Stimulated activated naive CD8-positive, alpha-beta T cell treated with anti-CD3 and anti-CD28 coated beads, Interleukin-15, Interleukin-2, amounts not matched to agents 100 U/mL and 50 U/mL, for 24 hours (primary cell): ENCODE measurements at regions not wholly inside any gene's neighbourhood (a gene's known extent, or its start where the extent isn't known, plus 50 kb on each side); places are given as distances from the start of the nearest gene placed in this dataset.

Experiments used
- ATAC-seq: fragments of 150-1000 bp; cut with Tn5 transposase; one replicate; pipeline ENCODE4 v1.10.0; 2021
- DNase-seq: peaks from one replicate; pipeline ENCODE4 v3.0.0; 2021

DNA sequence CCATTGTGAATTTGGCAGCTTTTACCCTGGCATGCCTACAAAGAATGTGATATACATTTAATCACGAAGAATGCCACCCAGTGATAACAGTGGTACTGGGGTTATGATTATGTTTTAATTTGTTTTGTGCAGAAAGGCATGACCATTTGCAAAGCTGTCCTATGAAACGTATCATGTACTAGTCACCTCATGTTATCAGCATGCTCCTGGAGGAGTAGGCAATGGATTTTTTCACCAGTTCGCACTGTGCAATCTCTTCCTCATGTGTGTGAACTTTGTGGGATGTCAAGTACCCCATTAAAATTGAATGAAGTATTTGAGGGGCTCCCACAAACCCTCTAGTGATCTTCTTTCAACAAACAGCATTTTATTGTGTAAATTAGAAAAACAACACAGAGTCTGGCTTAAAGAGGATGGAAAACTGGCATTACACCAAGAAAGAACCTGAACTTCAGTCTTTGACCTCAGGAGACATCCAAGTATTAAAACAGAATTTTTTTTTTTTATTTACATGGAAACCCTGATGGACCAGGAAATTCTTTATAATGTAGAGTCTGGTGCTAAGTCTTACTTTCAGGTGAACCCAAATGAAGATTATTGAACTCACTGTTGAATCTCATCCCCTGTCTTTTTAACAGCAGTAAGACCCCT lies 200.6 kb upstream of the PGRMC2 start:
- DNase-seq (no peak), ATAC-seq (no peak)

DNA sequence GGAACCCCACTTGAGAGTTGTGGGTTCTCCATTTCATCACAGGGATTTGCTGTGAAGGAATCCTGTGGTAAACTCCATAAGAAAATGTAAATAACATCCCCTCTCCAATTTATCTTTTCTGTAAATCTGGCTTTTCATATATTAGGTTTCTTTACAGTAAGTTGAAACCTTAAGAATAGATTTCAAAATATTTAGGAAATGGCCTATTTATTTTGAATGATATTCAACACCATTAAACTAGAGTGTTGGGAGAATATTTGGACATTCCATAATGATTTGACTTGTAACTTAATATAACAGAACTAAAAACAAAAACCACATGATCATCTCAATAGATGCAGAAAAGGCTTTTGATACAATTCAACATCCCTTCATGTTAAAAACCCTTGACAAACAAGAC lies 197.3 kb upstream of the PGRMC2 start:
- no peak for DNase-seq
- ATAC-seq = no peak

DNA sequence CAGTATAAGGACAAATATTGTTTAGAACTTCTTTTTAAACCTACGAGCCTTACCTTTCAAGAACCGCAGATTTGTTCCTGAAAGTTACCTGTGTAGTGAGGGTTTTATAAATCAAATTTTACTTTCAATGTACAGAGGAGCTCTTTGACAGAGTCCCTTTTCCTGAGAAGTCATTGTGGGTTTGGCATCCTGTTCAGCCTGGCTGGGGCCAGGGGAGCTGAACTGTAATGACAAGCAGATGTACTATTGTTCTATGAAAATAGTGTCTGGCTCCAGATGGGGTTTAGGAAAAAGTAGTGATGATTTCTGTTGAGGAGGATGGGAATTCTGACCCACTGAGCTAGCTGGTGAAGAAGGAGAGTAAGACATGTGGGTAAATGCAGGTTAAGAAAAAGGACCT lies 196.2 kb upstream of the PGRMC2 start:
- DNase-seq = no peak
- ATAC-seq = no peak

DNA sequence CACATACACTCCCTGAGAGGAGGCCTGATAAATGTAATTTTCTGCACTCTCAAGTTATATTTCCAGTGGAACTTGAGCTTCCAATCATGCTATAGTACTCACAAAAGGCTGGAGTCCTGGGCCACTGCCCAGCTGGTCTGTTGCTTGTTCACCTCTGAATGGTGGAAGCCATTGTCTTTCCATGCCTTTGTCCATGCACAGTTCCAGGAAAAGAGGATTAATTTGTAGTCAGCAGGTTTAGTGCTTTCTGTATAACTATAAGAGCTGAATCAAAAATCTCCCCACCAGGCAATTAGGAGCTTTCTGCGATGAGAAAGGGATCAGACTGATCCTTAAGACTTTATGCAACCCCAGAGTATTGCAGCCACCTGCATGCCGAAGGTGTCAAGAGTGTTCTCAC lies 195.4 kb upstream of the PGRMC2 start:
- no peak for DNase-seq
- no peak for ATAC-seq

DNA sequence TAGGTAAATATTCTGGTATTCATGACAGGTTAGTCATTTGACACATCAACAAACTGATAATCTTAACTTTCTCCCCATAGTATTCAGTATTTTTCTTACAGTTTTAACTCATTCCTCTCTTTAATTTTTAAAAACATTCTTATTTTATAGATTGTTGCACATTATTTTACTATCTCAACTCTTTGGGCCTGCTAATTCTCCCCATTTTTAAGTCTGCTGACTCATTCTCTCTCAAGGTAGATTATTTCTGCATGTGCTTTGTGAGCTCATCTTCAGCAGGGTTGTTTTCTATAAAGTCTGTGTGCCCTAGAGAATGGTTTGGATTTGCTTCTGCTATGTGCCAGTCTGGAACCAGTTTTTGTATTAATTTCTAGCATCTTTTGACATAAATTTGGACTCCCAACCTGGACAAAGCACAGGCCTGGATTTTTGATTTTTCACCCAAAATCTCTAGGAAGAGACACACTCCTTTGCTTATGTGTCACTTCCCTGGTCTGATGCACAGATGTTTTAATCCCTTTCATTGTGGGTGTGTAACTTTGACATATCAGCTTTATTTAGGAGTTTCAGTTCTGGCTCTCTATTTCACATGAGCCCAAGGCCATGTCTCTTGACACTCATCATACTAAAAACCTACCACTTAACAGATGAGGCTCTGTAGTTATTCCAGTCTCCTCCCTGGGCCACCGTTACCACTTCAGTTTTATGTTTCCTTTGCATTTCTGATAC lies 194.3 kb upstream of the PGRMC2 start:
- DNase-seq (no peak), ATAC-seq (no peak)

DNA sequence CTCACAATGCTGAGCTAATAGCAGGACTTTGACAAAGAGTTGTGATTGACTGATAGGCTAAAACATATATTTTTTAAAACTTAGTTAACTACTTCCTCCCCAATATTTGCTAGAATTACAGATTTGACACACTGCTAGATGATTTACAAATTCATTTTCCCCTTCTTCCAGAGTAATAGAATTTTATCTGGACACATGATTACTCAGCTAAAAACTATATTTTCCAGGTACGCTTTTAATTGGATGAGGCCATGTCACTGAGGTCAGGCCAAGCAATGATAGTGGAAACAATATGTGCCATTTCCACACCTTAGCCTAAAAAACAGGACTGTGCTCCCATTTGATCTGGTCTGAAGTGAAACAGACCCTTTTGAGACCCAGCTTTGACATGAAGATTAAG lies 193.3 kb upstream of the PGRMC2 start:
- no peak for DNase-seq
- ATAC-seq = no peak

DNA sequence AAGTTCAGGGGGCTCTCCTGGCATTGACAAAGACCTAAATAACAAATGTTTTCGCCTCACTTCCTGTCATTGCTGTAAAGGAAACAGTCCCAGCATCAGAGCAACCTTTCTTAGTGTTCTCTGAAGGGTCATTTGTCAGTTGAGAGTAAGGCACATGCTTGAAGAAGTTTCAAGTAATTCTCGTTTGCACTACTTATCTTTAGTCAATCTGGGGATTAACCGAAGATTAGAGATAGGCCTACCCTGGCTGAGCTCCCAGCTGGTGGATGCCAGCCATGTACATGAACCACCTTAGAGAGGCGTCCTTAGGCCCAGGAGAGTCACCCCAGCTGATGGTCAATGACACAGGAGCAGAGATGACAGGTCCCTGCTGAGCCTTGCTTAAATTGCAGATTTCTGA lies 189.9 kb upstream of the PGRMC2 start:
- no peak for DNase-seq

DNA sequence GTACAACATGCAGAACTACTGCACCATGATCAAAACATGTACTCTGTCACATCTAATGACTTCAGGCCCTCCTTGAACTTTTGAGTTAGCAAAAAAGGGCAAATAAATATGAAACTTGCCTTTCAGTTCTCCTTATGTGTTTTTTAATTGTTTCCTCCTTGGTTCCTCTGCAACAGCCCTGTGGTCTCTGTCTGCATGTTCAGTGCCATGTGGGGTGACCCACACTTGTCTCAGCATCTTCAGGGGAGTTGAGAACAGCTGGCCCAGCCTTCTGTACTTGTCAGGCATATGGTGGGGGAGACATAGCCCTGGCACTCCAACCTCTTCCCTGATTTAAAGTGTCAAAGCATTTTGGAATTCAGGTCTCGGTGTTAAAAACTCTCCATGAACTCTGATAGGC lies 188.0 kb upstream of the PGRMC2 start:
- no peak for ATAC-seq
- DNase-seq = no peak

More for the DNA sequence above, 189.9 kb upstream of the PGRMC2 start:
- ATAC-seq = no peak

DNA sequence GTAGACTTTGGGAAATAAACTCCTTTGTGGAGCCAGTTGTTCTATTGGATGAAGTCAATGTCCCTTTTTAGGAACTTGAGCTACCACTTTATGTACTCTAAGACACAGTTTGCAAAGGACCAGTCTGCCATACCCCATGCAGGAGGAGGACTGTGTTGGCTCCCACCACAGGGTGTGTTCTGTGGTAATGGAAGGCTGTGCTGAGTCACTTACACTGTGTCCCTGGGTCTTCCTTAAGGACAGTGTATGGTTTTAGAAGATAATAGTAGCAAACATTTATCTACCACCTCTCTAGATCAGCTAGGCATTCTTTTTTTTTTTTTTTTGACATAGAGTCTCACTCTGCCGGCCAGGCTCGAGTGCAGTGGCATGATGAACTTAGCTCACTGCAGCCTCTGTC lies 184.0 kb upstream of the PGRMC2 start:
- DNase-seq = no peak
- no peak for ATAC-seq

DNA sequence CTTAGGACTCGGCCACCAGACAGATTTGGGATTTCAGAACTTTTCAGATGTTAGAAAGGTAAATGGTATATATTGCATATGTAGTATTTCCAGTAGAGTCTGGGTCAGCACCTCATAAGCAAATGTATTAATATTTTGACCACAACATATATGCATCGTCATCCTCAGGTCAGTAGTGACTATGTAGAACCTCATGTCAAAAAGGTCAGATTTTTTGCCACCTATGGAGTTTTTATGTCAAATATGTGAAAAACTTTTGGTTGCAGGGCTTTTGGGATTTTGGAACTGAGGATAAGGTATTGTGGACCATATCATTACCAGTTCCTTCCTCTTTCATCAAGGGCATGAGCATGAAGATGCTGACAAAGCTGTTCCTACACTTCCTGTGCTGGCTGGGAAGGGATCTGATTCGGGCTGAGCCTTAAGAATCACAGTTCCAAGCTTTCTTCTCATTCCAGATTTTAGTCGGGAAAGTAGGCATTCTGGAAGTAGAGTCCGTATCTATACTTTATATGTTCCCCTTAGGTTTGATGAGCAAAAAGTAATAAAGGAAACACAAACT lies 183.0 kb upstream of the PGRMC2 start:
- no peak for DNase-seq
- no peak for ATAC-seq

DNA sequence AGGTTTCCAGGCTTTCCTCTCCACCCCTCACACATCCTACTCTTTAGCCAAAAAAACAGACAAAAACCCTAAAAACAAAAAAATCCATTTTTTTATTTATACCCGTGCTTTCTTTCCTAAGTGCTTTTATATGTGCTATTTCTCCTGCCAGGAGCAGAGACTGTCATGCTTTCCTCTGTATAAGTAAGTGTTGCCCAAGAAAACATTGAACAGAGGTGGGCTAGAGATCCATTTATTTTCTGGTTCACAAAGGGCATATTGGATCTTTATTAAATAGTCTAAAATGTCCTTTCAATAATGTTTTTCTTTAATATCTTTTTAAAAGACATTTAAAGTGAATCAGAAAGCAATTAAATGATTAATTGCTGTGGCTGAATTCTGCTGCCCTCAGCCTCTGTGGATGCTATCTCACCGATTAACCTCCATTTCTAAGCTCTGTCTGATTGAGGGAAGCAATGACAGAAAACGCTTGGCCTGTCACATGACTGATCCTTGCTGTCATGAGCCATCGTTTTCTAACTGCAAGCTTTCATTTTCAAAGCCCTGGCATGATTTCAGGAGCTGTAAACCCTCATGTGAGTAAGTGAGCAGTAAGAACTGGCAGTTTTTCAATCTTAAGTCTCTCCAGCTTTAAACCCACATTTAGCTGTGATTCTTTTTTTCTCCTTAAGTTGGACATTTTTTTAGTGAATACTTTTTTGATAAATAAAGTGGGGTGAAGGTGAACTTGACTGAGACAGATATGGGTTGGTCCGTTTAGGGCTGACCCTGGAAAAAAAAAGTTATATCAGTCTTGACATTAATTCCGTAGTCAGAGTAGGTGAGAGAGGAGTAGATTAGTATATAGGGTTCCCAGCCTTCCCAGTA lies 180.7 kb upstream of the PGRMC2 start:
- DNase-seq (no peak), ATAC-seq (no peak)

DNA sequence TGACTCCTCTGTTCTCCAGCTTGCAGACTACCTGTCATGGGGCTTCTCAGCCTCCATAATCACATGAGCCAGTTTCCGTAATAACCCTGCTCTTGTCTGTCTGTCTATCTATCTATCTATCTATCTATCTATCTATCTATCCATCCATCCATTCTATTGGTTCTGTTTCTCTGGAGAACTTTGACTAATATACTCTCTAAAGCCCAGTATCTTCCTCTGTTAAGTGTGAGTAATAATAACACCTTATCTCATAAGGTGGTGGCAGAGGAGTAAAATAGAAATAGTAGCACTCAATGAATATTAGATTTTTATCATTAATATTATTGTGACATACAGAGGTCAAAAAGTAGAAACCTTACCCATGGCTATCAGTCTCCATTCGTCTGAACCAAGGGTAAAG lies 177.9 kb upstream of the PGRMC2 start:
- no peak for ATAC-seq
- no peak for DNase-seq

DNA sequence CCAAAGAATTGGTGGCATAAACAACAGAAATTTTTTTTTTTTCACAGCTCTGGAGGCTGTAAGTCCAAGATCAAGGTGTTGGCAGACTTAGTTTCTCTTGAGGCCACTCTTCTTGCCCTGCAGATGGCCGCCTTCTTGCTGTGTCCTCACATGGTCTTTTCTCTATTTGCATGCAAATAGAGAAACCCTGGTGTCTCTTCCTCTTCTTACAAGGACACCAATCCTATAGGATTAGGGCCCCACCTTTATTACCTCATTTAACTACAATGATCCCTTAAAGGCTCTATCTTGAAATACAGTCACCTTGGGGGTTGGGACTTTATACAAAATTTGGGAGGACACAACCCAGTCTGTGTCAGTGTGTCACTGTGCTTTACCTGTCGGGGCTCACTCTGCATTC lies 175.4 kb upstream of the PGRMC2 start:
- DNase-seq = no peak
- ATAC-seq = no peak

DNA sequence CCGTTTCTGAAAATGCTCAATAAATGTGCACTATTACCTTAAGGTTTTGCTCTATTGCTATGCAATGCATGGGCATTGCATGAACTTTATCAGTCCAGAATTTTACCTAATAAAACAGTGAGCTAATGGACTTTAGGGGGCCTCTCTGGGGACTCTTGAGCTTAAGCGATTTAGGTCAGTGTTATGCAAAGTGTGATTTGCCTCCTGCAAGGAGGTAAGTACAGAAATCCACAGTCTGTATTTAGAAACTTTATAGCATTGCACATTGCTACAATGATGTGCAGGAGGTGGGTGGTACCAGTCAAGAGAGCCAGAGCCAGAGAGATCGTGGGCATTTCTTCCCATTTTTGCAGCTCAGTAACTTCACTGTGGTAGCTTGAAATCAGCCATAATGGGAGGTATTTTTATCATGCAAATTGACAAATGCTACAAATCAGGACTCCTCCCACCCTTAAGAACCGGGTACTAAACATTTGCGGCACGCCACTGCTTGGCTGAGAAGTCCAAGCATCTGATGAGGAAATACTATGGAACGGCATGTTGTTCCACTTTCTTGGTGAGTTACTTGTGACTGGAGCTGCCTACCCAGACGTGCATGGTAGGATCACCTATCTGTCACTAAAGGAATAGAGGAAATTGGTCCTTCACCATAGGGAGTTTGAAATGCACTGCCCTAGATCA lies 174.6 kb upstream of the PGRMC2 start:
- no peak for ATAC-seq
- DNase-seq = no peak

DNA sequence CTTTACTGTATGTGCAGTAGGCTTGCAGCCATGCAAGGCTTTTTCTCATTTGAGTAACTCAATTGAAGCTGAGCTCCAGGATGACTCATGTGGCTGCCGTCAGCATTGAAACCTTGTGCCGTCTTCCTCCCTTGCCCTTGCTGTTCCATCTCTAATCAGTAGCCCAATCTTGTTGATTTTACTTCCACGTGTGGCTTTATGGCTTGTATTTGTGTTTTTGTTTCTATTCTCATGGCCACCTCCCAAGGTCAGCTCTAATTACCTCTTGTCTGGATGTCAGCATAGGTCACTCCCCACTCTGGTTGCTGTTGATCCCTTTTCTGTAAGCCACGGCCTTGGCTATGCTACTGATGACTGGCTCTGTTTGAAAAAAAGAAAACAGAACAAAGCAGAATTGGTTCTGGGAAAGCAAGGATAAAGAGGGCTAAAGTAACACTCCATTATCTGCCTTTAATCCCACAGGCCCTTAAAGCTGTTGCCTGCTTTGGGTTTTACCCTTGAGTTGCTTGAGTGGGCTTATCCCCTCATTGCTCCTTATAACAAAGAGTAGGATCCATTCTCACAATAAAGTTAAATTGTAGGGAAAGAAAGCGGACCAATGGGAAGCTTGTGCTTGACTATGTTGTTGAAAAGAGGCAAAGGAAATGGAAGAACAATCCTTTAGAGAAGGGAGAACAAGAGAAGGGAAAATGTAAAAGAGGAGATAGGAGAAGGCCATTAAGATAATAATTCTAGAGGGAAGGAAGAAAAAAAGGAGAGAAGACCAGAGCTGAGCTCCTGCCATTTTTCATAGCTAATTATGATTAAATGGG lies 173.9 kb upstream of the PGRMC2 start:
- DNase-seq (no peak), ATAC-seq (no peak)

DNA sequence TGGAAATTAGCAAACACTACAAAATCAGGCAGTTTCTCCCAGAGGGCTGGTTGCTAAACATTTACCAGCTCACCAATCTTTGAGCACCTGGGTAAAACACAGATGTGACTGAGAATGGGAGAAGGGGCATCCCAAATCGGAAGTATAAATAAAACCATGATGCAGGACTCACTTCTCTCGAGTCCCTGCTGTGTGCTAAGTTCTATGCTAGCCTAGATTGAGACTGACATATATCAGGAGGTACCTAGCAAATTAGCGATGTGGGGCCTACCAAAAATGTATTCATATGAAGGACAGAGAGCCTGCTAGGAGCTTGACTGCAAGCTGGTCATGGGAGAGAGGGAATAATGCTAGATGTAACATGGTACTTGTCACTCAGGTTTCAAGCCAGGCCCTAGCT lies 171.9 kb upstream of the PGRMC2 start:
- DNase-seq = no peak
- no peak for ATAC-seq

DNA sequence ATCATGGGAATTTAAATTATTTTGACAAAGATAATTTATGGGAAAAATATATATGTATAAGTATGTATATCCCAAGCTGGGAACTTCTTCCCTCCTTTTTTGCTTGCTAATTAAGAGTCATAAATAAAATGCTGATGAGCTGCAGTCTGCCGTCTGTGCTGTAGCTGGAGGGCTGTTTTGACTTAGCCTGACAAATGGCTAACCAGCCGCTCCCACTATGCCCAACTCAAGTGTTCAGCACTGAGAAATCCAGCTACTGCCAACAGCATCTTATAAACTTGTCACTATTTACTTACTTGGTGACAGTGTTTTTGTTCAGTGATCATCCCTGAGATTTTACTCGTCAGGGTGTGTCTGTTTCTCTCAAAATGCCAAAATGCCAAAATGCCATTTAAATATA lies 171.2 kb upstream of the PGRMC2 start:
- no peak for DNase-seq
- no peak for ATAC-seq

DNA sequence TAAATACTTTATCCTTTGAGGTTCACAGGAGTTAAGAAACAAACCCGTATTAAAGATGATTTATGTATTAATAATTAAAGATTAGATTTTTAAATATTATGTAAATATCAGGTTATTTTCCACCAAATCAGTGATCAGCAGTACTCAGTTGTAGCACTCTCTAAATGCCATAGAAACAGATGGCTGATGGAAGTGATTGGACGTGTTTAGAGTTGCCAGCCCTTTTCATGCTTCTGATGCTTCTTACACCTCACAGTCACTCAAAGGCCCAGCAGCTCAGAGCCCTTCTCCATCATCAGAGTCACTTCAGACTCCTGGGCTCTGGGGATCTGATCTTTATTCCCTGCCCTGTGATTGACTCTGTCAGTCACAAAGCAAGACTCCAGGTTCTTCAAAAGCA lies 170.1 kb upstream of the PGRMC2 start:
- no peak for DNase-seq
- ATAC-seq = no peak

DNA sequence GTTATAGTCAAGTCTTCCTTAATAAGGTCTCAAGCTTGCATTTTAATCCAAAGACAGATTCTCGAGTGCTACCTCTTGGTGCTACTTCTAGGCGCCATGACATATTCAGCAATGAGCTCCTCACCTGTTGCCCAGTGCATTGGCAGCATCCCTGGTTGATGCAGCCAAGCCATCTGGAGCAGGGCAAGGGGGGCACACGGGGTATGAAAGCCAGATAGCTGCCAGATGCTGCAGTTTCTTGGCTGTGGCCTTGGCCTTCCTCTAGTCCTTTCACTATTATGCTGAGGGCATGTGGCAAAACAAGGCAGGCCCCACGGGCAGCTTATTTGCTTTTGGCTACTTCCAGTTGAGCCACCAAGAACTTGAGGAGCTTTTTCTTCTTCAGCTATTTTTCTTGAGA lies 168.6 kb upstream of the PGRMC2 start:
- DNase-seq (no peak), ATAC-seq (no peak)

DNA sequence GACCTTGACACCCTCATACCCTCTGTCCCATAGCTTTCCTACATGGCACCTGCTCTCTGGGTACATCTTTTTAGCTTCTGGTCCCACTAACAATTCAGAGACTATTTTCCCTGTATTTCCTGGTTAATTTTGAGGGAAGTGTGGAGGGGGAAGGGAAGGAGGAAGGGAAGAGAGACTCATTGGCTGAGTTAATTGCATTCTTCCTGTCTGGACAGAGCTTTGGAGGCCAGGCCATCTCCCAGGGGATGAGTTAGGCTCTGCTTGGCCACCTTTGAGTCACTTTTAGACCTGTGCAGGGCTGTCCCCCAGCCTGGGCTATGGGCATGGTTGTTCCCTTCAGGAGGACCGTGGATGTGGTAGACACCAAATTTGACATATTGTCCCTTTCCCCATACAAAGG lies 167.9 kb upstream of the PGRMC2 start:
- ATAC-seq (no peak), DNase-seq (no peak)

DNA sequence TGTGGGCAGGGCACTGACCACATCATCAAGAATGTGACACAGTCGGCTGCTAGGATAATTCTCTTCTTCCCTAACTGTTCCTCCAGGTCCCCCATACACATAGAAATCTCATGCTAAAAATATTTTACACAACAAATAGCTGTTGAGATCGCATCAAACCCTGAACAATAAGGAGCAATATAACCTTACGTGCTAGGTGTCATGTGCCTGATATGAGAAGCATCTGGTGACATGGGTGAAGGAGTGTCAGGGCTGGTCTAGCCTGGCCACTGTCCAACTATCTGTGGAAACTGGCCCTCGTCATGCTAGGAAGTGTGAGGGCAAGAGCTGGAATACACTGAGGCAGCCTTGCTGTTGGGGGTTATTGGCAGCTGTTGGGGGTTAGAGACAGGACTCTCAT lies 167.3 kb upstream of the PGRMC2 start:
- no peak for ATAC-seq
- no peak for DNase-seq
